NB4 (cell line): ENCODE measurements at regions not wholly inside any gene's neighbourhood (a gene's known extent, or its start where the extent isn't known, plus 50 kb on each side); places are given as distances from the start of the nearest gene placed in this dataset.

Experiments
- CTCF ChIP-seq: IDR thresholded peaks from one replicate; pipeline ENCODE4 v1.5.1; 2012; ENCODE audit warnings: low read depth, low read length
- MAX ChIP-seq: IDR thresholded peaks from 2 replicates; pipeline ENCODE4 v1.6.1; 2011; ENCODE audit warnings: low read depth, low read length
- MYC ChIP-seq: IDR thresholded peaks from 2 replicates; pipeline ENCODE4 v1.6.1; 2011; ENCODE audit warnings: low read depth, low read length
- POLR2A ChIP-seq: IDR thresholded peaks from 2 replicates; pipeline ENCODE4 v1.6.1; 2011; ENCODE audit warnings: mild to moderate bottlenecking; ENCODE audit not compliant: insufficient read length; ENCODE audit errors: extremely low read depth

- TF ChIP-seq CTCF (no peak), POLR2A (no peak), MAX (no peak), MYC (no peak)
Observed at GRCh38 chr4:35559559-35560365, 684.6 kb downstream of the ARAP2 start.
